ENCODE measurements at regions not wholly inside any gene's neighbourhood (a gene's known extent, or its start where the extent isn't known, plus 50 kb on each side); places are given as distances from the start of the nearest gene placed in this dataset.

DNA sequence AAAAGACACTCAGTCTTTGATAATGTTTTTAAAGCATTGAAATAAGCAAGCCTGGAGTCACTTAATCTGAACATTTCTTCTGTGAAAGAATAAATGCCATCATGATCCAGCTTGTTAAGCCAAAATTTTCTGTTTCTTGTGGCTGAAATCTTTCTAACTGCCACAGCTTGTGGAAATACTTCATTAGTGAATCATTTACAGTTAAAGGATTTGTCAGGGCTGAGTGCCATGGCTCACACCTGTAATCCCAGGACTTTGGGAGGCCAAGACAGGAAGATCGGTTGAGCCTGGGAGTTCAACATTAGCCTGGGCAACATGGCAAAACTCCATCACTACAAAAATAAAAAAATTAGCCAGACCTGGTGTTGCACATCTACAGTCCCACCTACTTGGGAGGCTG, 93.3 kb upstream of the PDE5A start:
- ATAC-seq (ENCODE audit: low FRiP score) = no peak
- TF ChIP-seq, protein P1, sequence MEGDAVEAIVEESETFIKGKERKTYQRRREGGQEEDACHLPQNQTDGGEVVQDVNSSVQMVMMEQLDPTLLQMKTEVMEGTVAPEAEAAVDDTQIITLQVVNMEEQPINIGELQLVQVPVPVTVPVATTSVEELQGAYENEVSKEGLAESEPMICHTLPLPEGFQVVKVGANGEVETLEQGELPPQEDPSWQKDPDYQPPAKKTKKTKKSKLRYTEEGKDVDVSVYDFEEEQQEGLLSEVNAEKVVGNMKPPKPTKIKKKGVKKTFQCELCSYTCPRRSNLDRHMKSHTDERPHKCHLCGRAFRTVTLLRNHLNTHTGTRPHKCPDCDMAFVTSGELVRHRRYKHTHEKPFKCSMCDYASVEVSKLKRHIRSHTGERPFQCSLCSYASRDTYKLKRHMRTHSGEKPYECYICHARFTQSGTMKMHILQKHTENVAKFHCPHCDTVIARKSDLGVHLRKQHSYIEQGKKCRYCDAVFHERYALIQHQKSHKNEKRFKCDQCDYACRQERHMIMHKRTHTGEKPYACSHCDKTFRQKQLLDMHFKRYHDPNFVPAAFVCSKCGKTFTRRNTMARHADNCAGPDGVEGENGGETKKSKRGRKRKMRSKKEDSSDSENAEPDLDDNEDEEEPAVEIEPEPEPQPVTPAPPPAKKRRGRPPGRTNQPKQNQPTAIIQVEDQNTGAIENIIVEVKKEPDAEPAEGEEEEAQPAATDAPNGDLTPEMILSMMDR (IDR thresholded peaks at IDR 0.05) = no peak

DNA sequence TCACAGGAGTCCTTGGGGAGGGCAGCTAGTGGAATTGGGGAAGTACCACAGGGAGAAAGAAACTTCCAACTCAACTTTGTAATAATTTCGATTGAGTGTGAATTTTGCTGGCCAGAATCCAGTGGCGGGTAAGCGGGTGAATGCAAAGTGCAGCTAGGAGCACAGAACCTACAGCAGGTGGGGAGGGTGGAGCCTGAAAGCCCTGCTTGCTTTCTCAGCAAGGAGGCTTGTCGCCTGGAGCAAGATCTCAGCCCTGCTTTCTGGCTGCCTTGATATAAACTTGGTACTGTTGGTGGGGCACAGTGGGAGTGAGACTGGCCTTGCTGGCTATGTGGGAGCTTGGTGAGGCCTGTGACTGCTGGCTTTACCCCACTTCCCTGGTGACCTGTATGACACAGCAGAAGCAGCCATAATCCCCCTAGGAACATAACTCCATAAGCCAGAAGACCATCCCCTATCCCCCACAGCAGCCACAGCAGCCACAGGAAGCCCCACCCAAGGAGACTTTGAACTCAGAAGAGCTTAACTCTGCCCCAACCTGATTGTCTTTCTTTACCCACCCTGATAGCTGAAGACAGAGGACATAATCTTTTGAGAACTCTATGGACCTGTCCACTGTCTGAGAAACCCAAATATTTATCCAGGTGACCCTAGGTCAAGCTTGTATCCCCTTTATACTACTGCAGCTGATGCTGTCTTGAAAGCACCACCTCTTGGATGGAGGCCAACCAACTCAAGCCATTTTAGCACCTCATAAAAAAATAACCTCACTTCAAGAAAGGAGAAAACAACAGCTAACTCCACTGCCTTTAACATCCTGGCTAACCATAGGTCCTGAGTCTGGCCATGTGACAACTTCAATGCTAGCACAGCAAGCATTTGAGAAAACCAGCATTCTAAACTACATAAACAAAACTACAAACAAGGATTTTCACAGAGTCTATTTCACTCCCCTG, 87.2 kb upstream of the PDE5A start:
- DNase-seq (ENCODE audit: low spot score) (no peak), ATAC-seq (ENCODE audit: low FRiP score) (no peak)
- TF ChIP-seq, protein P1 (IDR thresholded peaks at IDR 0.05) = no peak

More for the DNA sequence above, 93.3 kb upstream of the PDE5A start:
- DNase-seq (ENCODE audit: low spot score) = no peak

GRCh38 chr4:119709418-119709817, 80.8 kb upstream of the PDE5A start:
- ATAC-seq (ENCODE audit: low FRiP score) (no peak), DNase-seq (ENCODE audit: low spot score) (no peak)
- TF ChIP-seq, protein P1 (IDR thresholded peaks at IDR 0.05) = no peak

DNA sequence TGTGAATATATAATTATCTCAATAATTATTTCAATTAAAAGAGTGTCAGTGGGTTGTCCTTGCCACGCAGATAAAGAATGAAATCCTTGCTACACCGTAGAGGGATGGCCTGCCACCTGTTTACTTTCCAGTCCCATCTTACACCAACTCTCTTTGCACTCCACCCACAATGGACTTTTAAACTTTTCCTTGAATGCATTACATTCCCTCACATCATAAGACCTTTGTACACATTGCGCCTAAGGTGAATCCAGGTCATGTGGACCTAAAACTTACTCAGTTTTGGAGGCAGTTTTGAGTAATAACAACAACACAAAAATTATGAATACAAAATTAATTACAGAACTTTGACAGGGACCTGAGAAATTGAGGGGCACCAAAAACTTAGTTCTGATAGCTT, 78.7 kb upstream of the PDE5A start:
- TF ChIP-seq, protein P1 (IDR thresholded peaks at IDR 0.05) = no peak
- ATAC-seq (ENCODE audit: low FRiP score) (no peak), DNase-seq (ENCODE audit: low spot score) (no peak)

- TF ChIP-seq, protein P1 (IDR thresholded peaks at IDR 0.05) = no peak
- no peak for DNase-seq (ENCODE audit: low spot score)
- ATAC-seq (ENCODE audit: low FRiP score) = no peak
These were observed 78.2 kb upstream of the PDE5A start for GRCh38 chr4:119706804-119707203.

- TF ChIP-seq, protein P1 (IDR thresholded peaks at IDR 0.05) = no peak
- no peak for ATAC-seq (ENCODE audit: low FRiP score)
- no peak for DNase-seq (ENCODE audit: low spot score)
These were observed 69.3 kb upstream of the PDE5A start for GRCh38 chr4:119697887-119698393.

DNA sequence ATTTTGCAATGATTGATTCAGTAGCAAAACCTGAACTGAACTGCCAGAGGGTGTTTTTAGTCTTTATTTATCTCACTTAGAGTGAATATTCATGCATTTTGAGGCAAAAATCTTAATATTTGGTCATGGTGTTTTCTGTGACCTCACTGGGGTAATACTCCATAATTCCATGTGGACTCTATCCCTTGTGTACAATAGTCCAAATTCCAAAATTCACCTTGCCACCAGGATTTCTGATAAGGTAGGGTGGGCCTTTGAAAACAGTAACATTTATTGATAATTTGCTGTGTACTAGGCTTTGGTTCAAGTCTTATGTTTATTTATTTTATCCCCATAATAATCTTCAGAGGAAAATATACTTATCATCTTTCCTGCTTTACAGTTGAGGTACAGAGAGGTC, 68.4 kb upstream of the PDE5A start:
- ATAC-seq (ENCODE audit: low FRiP score) (no peak), DNase-seq (ENCODE audit: low spot score) (no peak)
- TF ChIP-seq, protein P1 (IDR thresholded peaks at IDR 0.05) = no peak
